ENCODE measurements at regions not wholly inside any gene's neighbourhood (a gene's known extent, or its start where the extent isn't known, plus 50 kb on each side); places are given as distances from the start of the nearest gene placed in this dataset.

GRCh38 chr7:4519819-4520520 lies 162.1 kb upstream of the FOXK1 start:
- Histone ChIP-seq H3K4me3 (ENCODE audit: low read length) (no peak overlapping the region), H3K9me2 (replicated peaks; ENCODE audit: low read length) (no peaks in the 10 kb centered on the region), H4K20me1 (ENCODE audit: low read length) (no peaks in the 10 kb centered on the region), H3K9me3 (ENCODE audit: low read length) (no peaks in the 10 kb centered on the region), H3K27ac (ENCODE audit: low read length) (no peak overlapping the region), H3K27me3 (ENCODE audit: low read length) (peaks cover 43% of the 10 kb centered on the region), H3K9ac (ENCODE audit: low read length) (no peak overlapping the region), H3K36me3 (ENCODE audit: low read depth, low read length) (no peaks in the 10 kb centered on the region), H2AFZ (ENCODE audit: low read length) (no peak overlapping the region), H3K4me2 (ENCODE audit: low read length) (no peak overlapping the region), H3K79me2 (ENCODE audit: low read length) (no peaks in the 10 kb centered on the region), H3K4me1 (ENCODE audit: insufficient read depth, low read length) (no peaks in the 10 kb centered on the region), H3F3A (ENCODE audit: low read length, unreplicated experiment) (no peaks in the 10 kb centered on the region)
- no peak for ATAC-seq
- intact Hi-C loops (cut with micrococcal nuclease) = no loop called here
- ChIA-PET CTCF (no interaction called here), POLR2A (ENCODE audit: unreplicated experiment) (no interaction called here)
- no TSS peak for BruUV-seq (replicated peaks)
- DNase-seq = no peak
- TF ChIP-seq EZH2phosphoT487 (IDR thresholded peaks at IDR 0.05; ENCODE audit: borderline replicate concordance, low read length) = no peak
- TF ChIP-seq EZH2 (IDR thresholded peaks at IDR 0.05; ENCODE audit: low read length, unreplicated experiment) = no peak
- TF ChIP-seq, protein P1, sequence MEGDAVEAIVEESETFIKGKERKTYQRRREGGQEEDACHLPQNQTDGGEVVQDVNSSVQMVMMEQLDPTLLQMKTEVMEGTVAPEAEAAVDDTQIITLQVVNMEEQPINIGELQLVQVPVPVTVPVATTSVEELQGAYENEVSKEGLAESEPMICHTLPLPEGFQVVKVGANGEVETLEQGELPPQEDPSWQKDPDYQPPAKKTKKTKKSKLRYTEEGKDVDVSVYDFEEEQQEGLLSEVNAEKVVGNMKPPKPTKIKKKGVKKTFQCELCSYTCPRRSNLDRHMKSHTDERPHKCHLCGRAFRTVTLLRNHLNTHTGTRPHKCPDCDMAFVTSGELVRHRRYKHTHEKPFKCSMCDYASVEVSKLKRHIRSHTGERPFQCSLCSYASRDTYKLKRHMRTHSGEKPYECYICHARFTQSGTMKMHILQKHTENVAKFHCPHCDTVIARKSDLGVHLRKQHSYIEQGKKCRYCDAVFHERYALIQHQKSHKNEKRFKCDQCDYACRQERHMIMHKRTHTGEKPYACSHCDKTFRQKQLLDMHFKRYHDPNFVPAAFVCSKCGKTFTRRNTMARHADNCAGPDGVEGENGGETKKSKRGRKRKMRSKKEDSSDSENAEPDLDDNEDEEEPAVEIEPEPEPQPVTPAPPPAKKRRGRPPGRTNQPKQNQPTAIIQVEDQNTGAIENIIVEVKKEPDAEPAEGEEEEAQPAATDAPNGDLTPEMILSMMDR (conservative IDR thresholded peaks at IDR 0.05; ENCODE audit: low read depth, low read length) = no peak

DNA sequence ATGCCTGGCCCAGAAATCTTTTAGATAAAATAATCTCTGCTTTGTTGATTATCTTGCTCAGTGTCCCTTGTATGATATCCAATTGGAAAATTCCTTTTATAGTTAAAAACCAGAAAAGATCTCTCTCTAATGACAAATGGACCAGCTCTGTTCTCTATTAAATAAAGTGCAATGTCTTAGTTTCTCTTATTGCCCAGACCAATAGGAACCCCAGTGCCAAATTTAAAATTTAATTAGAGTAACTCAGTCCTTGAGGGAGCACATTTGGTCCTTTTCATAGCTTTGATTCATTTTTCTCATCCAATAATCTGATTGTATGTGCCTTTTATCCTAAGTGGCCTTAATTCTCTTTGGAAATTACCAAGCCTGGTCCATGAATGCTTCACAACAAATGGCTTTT lies 158.9 kb upstream of the FOXK1 start:
- CTCF ChIA-PET = no interaction called here
- no peak overlapping the region for H3K27ac ChIP-seq (ENCODE audit: low read length)
- POLR2A ChIA-PET (ENCODE audit: unreplicated experiment) = no interaction called here

GRCh38 chr7:4523873-4524272 lies 158.2 kb upstream of the FOXK1 start:
- no peak for DNase-seq
- H3K9me2 ChIP-seq (replicated peaks; ENCODE audit: low read length) = no peaks in the 10 kb centered on the region
- no peaks in the 10 kb centered on the region for H4K20me1 ChIP-seq (ENCODE audit: low read length)
- no peaks in the 10 kb centered on the region for H3K36me3 ChIP-seq (ENCODE audit: low read depth, low read length)
- no peak overlapping the region for H3K4me2 ChIP-seq (ENCODE audit: low read length)
- H3K4me3 ChIP-seq (ENCODE audit: low read length) = no peak overlapping the region
- intact Hi-C loops (cut with micrococcal nuclease) = no loop called here
- TF ChIP-seq EZH2phosphoT487 (IDR thresholded peaks at IDR 0.05; ENCODE audit: borderline replicate concordance, low read length) = no peak
- no peak for TF ChIP-seq EZH2 (IDR thresholded peaks at IDR 0.05; ENCODE audit: low read length, unreplicated experiment)
- TF ChIP-seq, protein P1 (conservative IDR thresholded peaks at IDR 0.05; ENCODE audit: low read depth, low read length) = no peak
- no peak overlapping the region for H2AFZ ChIP-seq (ENCODE audit: low read length)
- ChIA-PET POLR2A (ENCODE audit: unreplicated experiment) (no interaction called here), CTCF (no interaction called here)
- peaks cover 16% of the 10 kb centered on the region for H3K27me3 ChIP-seq (ENCODE audit: low read length)
- H3K4me1 ChIP-seq (ENCODE audit: insufficient read depth, low read length) = no peaks in the 10 kb centered on the region
- no peaks in the 10 kb centered on the region for H3F3A ChIP-seq (ENCODE audit: low read length, unreplicated experiment)
- H3K9ac ChIP-seq (ENCODE audit: low read length) = no peak overlapping the region
- no peak overlapping the region for H3K27ac ChIP-seq (ENCODE audit: low read length)
- H3K9me3 ChIP-seq (ENCODE audit: low read length) = no peaks in the 10 kb centered on the region
- no peaks in the 10 kb centered on the region for H3K79me2 ChIP-seq (ENCODE audit: low read length)
- BruUV-seq (replicated peaks) = no TSS peak
- no peak for ATAC-seq

More for the DNA sequence above, 158.9 kb upstream of the FOXK1 start:
- H3K36me3 ChIP-seq (ENCODE audit: low read depth, low read length) = no peaks in the 10 kb centered on the region
- no peaks in the 10 kb centered on the region for H3K79me2 ChIP-seq (ENCODE audit: low read length)
- no TSS peak for BruUV-seq (replicated peaks)
- no peaks in the 10 kb centered on the region for H3F3A ChIP-seq (ENCODE audit: low read length, unreplicated experiment)
- no peaks in the 10 kb centered on the region for H4K20me1 ChIP-seq (ENCODE audit: low read length)
- H3K9me2 ChIP-seq (replicated peaks; ENCODE audit: low read length) = no peaks in the 10 kb centered on the region
- no peaks in the 10 kb centered on the region for H3K9me3 ChIP-seq (ENCODE audit: low read length)
- no peak for DNase-seq
- no peak overlapping the region for H3K4me2 ChIP-seq (ENCODE audit: low read length)
- ATAC-seq = no peak
- peaks cover 16% of the 10 kb centered on the region for H3K27me3 ChIP-seq (ENCODE audit: low read length)
- H3K9ac ChIP-seq (ENCODE audit: low read length) = no peak overlapping the region
- TF ChIP-seq EZH2phosphoT487 (IDR thresholded peaks at IDR 0.05; ENCODE audit: borderline replicate concordance, low read length) (no peak), EZH2 (IDR thresholded peaks at IDR 0.05; ENCODE audit: low read length, unreplicated experiment) (no peak)
- TF ChIP-seq, protein P1 (conservative IDR thresholded peaks at IDR 0.05; ENCODE audit: low read depth, low read length) = no peak
- H3K4me3 ChIP-seq (ENCODE audit: low read length) = no peak overlapping the region
- H3K4me1 ChIP-seq (ENCODE audit: insufficient read depth, low read length) = no peaks in the 10 kb centered on the region
- intact Hi-C loops (cut with micrococcal nuclease) = no loop called here
- no peak overlapping the region for H2AFZ ChIP-seq (ENCODE audit: low read length)
